ENCODE measurements at regions not wholly inside any gene's neighbourhood (a gene's known extent, or its start where the extent isn't known, plus 50 kb on each side); places are given as distances from the start of the nearest gene placed in this dataset.

GRCh38 chr2:125681976-125682805 lies 973.8 kb upstream of the GYPC start:
- peaks cover 2% of the 10 kb centered on the region for H3K27me3 Mint-ChIP-seq (ENCODE audit: unreplicated experiment)
- no peak for DNase-seq (ENCODE audit: low spot score)
- H3K4me3 Mint-ChIP-seq (ENCODE audit: unreplicated experiment) = no peak overlapping the region
- TF ChIP-seq CTCF (IDR thresholded peaks at IDR 0.05; ENCODE audit: unreplicated experiment) = no peak
- no peaks in the 10 kb centered on the region for H3K9me3 Mint-ChIP-seq (ENCODE audit: unreplicated experiment)
- no peaks in the 10 kb centered on the region for H3K36me3 Mint-ChIP-seq (ENCODE audit: low read depth, unreplicated experiment)
- H3K27ac Mint-ChIP-seq (ENCODE audit: unreplicated experiment) = no peak overlapping the region
- no peaks in the 10 kb centered on the region for H3K4me1 Mint-ChIP-seq (ENCODE audit: unreplicated experiment)

GRCh38 chr2:125684256-125684655 lies 971.7 kb upstream of the GYPC start:
- Mint-ChIP-seq H3K36me3 (ENCODE audit: low read depth, unreplicated experiment) (no peaks in the 10 kb centered on the region), H3K27ac (ENCODE audit: unreplicated experiment) (no peak overlapping the region), H3K4me1 (ENCODE audit: unreplicated experiment) (no peaks in the 10 kb centered on the region), H3K4me3 (ENCODE audit: unreplicated experiment) (no peak overlapping the region), H3K9me3 (ENCODE audit: unreplicated experiment) (no peaks in the 10 kb centered on the region), H3K27me3 (ENCODE audit: unreplicated experiment) (no peaks in the 10 kb centered on the region)
- no peak for DNase-seq (ENCODE audit: low spot score)
- TF ChIP-seq CTCF (IDR thresholded peaks at IDR 0.05; ENCODE audit: unreplicated experiment) = no peak

GRCh38 chr2:125684932-125685331 lies 971.0 kb upstream of the GYPC start:
- Mint-ChIP-seq H3K27ac (ENCODE audit: unreplicated experiment) (no peak overlapping the region), H3K27me3 (ENCODE audit: unreplicated experiment) (no peaks in the 10 kb centered on the region), H3K4me3 (ENCODE audit: unreplicated experiment) (no peak overlapping the region), H3K4me1 (ENCODE audit: unreplicated experiment) (no peaks in the 10 kb centered on the region), H3K9me3 (ENCODE audit: unreplicated experiment) (no peaks in the 10 kb centered on the region), H3K36me3 (ENCODE audit: low read depth, unreplicated experiment) (no peaks in the 10 kb centered on the region)
- TF ChIP-seq CTCF (IDR thresholded peaks at IDR 0.05; ENCODE audit: unreplicated experiment) = no peak
- no peak for DNase-seq (ENCODE audit: low spot score)

DNA sequence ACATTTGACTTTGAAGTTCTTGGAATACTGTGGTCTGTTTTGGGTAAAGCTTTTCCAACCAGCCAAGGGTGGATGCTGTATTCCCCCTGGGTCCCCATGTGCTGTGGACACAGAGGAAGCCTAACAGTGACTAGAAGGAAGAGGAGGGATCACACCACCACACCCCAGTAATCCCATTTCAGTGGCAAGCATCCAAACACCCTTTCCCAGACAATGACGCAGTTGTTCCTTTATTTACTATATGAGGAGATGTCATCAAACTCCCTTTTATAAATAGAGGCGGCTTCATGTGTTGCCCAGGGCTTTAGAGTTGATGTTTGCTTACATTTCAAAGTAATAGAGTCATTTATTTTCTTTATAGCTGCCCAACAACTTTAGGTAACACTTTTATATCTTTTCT lies 959.4 kb upstream of the GYPC start:
- no peaks in the 10 kb centered on the region for H3K9me3 Mint-ChIP-seq (ENCODE audit: unreplicated experiment)
- no peak for TF ChIP-seq CTCF (IDR thresholded peaks at IDR 0.05; ENCODE audit: unreplicated experiment)
- no peak overlapping the region for H3K4me3 Mint-ChIP-seq (ENCODE audit: unreplicated experiment)
- peaks cover 2% of the 10 kb centered on the region for H3K27me3 Mint-ChIP-seq (ENCODE audit: unreplicated experiment)
- H3K4me1 Mint-ChIP-seq (ENCODE audit: unreplicated experiment) = no peaks in the 10 kb centered on the region
- no peaks in the 10 kb centered on the region for H3K36me3 Mint-ChIP-seq (ENCODE audit: low read depth, unreplicated experiment)
- no peak for DNase-seq (ENCODE audit: low spot score)
- H3K27ac Mint-ChIP-seq (ENCODE audit: unreplicated experiment) = no peak overlapping the region

GRCh38 chr2:125698280-125698679 lies 957.7 kb upstream of the GYPC start:
- H3K4me1 Mint-ChIP-seq (ENCODE audit: unreplicated experiment) = no peaks in the 10 kb centered on the region
- no peak overlapping the region for H3K27ac Mint-ChIP-seq (ENCODE audit: unreplicated experiment)
- peaks cover 2% of the 10 kb centered on the region for H3K27me3 Mint-ChIP-seq (ENCODE audit: unreplicated experiment)
- no peaks in the 10 kb centered on the region for H3K9me3 Mint-ChIP-seq (ENCODE audit: unreplicated experiment)
- DNase-seq (ENCODE audit: low spot score) = no peak
- TF ChIP-seq CTCF (IDR thresholded peaks at IDR 0.05; ENCODE audit: unreplicated experiment) = no peak
- no peak overlapping the region for H3K4me3 Mint-ChIP-seq (ENCODE audit: unreplicated experiment)
- H3K36me3 Mint-ChIP-seq (ENCODE audit: low read depth, unreplicated experiment) = no peaks in the 10 kb centered on the region

All from endothelial cell (in vitro differentiated cells).